ENCODE measurements at regions not wholly inside any gene's neighbourhood (a gene's known extent, or its start where the extent isn't known, plus 50 kb on each side); places are given as distances from the start of the nearest gene placed in this dataset.

GRCh38 chr3:77919244-77919643 is 879.3 kb downstream of the ROBO2 start:
- POLR2A ChIA-PET: no interaction called here
- no peaks in the 10 kb centered on the region for H3K79me2 ChIP-seq (ENCODE audit: insufficient read depth, low read depth, low read length)
- no peak overlapping the region for H2AFZ ChIP-seq (ENCODE audit: low read length)
- no peaks in the 10 kb centered on the region for H4K20me1 ChIP-seq (ENCODE audit: insufficient read depth, low read length)
- intact Hi-C loops (cut with micrococcal nuclease; ENCODE audit: unreplicated experiment): no loop called here
- H3K27ac ChIP-seq (ENCODE audit: low read depth, low read length, poor library complexity, severe bottlenecking): no peak overlapping the region
- no peaks in the 10 kb centered on the region for H3K4me1 ChIP-seq (ENCODE audit: insufficient read depth, low read length, poor library complexity, severe bottlenecking)
- no peaks in the 10 kb centered on the region for H3K36me3 ChIP-seq (ENCODE audit: insufficient read depth, low read length)
- H3K4me2 ChIP-seq (ENCODE audit: low read length): no peak overlapping the region
- no peaks in the 10 kb centered on the region for H3K9me2 ChIP-seq (ENCODE audit: insufficient read depth, low read length)
- TF ChIP-seq EZH2phosphoT487 (IDR thresholded peaks at IDR 0.05; ENCODE audit: borderline replicate concordance, low read depth, low read length) (no peak), CTCF (conservative IDR thresholded peaks at IDR 0.05; ENCODE audit: low read length) (no peak)
- CTCF ChIA-PET (ENCODE audit: unreplicated experiment): no interaction called here
- no peak for DNase-seq (ENCODE audit: low spot score)
- no peaks in the 10 kb centered on the region for H3K9me3 ChIP-seq (ENCODE audit: low read length)
- H3K4me3 ChIP-seq (ENCODE audit: low read depth, low read length, poor library complexity, severe bottlenecking): no peak overlapping the region
- BruUV-seq (replicated peaks): no TSS peak

- Histone ChIP-seq H3K4me3 (ENCODE audit: low read depth, low read length, poor library complexity, severe bottlenecking) (no peak overlapping the region), H3K9me2 (ENCODE audit: insufficient read depth, low read length) (no peaks in the 10 kb centered on the region), H3K4me1 (ENCODE audit: insufficient read depth, low read length, poor library complexity, severe bottlenecking) (no peaks in the 10 kb centered on the region), H3K27ac (ENCODE audit: low read depth, low read length, poor library complexity, severe bottlenecking) (no peak overlapping the region), H3K79me2 (ENCODE audit: insufficient read depth, low read depth, low read length) (no peaks in the 10 kb centered on the region), H4K20me1 (ENCODE audit: insufficient read depth, low read length) (no peaks in the 10 kb centered on the region), H3K36me3 (ENCODE audit: insufficient read depth, low read length) (no peaks in the 10 kb centered on the region), H3K9me3 (ENCODE audit: low read length) (no peaks in the 10 kb centered on the region), H3K4me2 (ENCODE audit: low read length) (no peak overlapping the region), H2AFZ (ENCODE audit: low read length) (no peak overlapping the region)
- ChIA-PET CTCF (ENCODE audit: unreplicated experiment) (no interaction called here), POLR2A (no interaction called here)
- TF ChIP-seq EZH2phosphoT487 (IDR thresholded peaks at IDR 0.05; ENCODE audit: borderline replicate concordance, low read depth, low read length): no peak
- TF ChIP-seq CTCF (conservative IDR thresholded peaks at IDR 0.05; ENCODE audit: low read length): no peak
- DNase-seq (ENCODE audit: low spot score): no peak
- no TSS peak for BruUV-seq (replicated peaks)
- intact Hi-C loops (cut with micrococcal nuclease; ENCODE audit: unreplicated experiment): no loop called here
Measured at GRCh38 chr3:77931255-77932009, 891.5 kb downstream of the ROBO2 start.

GRCh38 chr3:77932926-77933325 is 893.0 kb downstream of the ROBO2 start:
- no peak overlapping the region for H3K4me3 ChIP-seq (ENCODE audit: low read depth, low read length, poor library complexity, severe bottlenecking)
- H3K36me3 ChIP-seq (ENCODE audit: insufficient read depth, low read length): no peaks in the 10 kb centered on the region
- no peak overlapping the region for H2AFZ ChIP-seq (ENCODE audit: low read length)
- H3K9me2 ChIP-seq (ENCODE audit: insufficient read depth, low read length): no peaks in the 10 kb centered on the region
- no peak for DNase-seq (ENCODE audit: low spot score)
- H3K9me3 ChIP-seq (ENCODE audit: low read length): no peaks in the 10 kb centered on the region
- no peaks in the 10 kb centered on the region for H3K79me2 ChIP-seq (ENCODE audit: insufficient read depth, low read depth, low read length)
- CTCF ChIA-PET (ENCODE audit: unreplicated experiment): no interaction called here
- no peak for TF ChIP-seq CTCF (conservative IDR thresholded peaks at IDR 0.05; ENCODE audit: low read length)
- no peak overlapping the region for H3K4me2 ChIP-seq (ENCODE audit: low read length)
- intact Hi-C loops (cut with micrococcal nuclease; ENCODE audit: unreplicated experiment): no loop called here
- H3K4me1 ChIP-seq (ENCODE audit: insufficient read depth, low read length, poor library complexity, severe bottlenecking): no peaks in the 10 kb centered on the region
- POLR2A ChIA-PET: no interaction called here
- H3K27ac ChIP-seq (ENCODE audit: low read depth, low read length, poor library complexity, severe bottlenecking): no peak overlapping the region
- H4K20me1 ChIP-seq (ENCODE audit: insufficient read depth, low read length): no peaks in the 10 kb centered on the region
- BruUV-seq (replicated peaks): no TSS peak
